SU-DHL-6 (cell line): ENCODE measurements at regions not wholly inside any gene's neighbourhood (a gene's known extent, or its start where the extent isn't known, plus 50 kb on each side); places are given as distances from the start of the nearest gene placed in this dataset.

ENCODE experiments used
- CTCF ChIP-seq: fragments of 200-600 bp; sonication (generic); IDR thresholded peaks from one replicate; pipeline ENCODE4 v1.5.1; 2017; ENCODE audit warnings: antibody characterized with exemption, mild to moderate bottlenecking, low read length, moderate library complexity; ENCODE audit not compliant: insufficient read depth, poor library complexity, severe bottlenecking
- EZH2phosphoT487 ChIP-seq: fragments of 200-600 bp; sonication (generic), shearing (Covaris generic); conservative IDR thresholded peaks from 2 replicates; pipeline ENCODE4 v1.6.1; 2018; ENCODE audit warnings: mild to moderate bottlenecking, antibody characterized with exemption, low read length, moderate library complexity, mixed read lengths

GRCh38 chr16:22425036-22425801 is 50.8 kb upstream of the CDR2 start:
- no peak for TF ChIP-seq EZH2phosphoT487
- TF ChIP-seq CTCF, result no peak
